HL-60 (cell line): ENCODE measurements at regions not wholly inside any gene's neighbourhood (a gene's known extent, or its start where the extent isn't known, plus 50 kb on each side); places are given as distances from the start of the nearest gene placed in this dataset.

Experiments
- POLR2AphosphoS5 ChIP-seq: IDR thresholded peaks from 2 replicates; pipeline ENCODE4 v1.6.1; 2012; ENCODE audit warnings: low read depth
- TF ChIP-seq, protein P1 (sequence below): IDR thresholded peaks from one replicate; pipeline ENCODE4 v1.5.1; 2011; ENCODE audit warnings: low read length, control low read depth, inconsistent platforms; ENCODE audit not compliant: insufficient read depth
- TF ChIP-seq, protein P2 (sequence below): IDR thresholded peaks from 2 replicates; pipeline ENCODE4 v1.6.1; 2012; ENCODE audit warnings: low read depth; ENCODE audit not compliant: insufficient replicate concordance

DNA sequence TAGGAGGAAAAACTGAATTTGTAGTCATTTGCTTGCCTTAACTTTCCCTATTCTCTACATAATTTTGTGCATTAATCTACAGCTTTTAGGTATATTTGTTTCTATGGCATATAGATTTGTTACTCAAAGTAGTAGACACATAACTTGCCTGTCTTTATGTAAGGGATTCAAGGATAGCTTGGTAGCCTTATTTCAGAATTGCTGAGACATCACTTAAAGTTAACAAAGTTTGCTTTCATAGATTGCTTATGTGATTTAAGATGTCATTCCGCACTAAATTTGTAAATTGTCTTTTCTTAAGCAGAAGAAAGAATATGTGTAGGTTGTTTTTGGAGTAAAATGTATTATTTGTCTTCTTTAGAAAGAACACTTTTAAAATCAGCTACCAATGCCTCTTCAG lies 477.7 kb upstream of the NOVA1 start:
- TF ChIP-seq, protein P1, sequence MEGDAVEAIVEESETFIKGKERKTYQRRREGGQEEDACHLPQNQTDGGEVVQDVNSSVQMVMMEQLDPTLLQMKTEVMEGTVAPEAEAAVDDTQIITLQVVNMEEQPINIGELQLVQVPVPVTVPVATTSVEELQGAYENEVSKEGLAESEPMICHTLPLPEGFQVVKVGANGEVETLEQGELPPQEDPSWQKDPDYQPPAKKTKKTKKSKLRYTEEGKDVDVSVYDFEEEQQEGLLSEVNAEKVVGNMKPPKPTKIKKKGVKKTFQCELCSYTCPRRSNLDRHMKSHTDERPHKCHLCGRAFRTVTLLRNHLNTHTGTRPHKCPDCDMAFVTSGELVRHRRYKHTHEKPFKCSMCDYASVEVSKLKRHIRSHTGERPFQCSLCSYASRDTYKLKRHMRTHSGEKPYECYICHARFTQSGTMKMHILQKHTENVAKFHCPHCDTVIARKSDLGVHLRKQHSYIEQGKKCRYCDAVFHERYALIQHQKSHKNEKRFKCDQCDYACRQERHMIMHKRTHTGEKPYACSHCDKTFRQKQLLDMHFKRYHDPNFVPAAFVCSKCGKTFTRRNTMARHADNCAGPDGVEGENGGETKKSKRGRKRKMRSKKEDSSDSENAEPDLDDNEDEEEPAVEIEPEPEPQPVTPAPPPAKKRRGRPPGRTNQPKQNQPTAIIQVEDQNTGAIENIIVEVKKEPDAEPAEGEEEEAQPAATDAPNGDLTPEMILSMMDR, result no peak
- TF ChIP-seq, protein P2, sequence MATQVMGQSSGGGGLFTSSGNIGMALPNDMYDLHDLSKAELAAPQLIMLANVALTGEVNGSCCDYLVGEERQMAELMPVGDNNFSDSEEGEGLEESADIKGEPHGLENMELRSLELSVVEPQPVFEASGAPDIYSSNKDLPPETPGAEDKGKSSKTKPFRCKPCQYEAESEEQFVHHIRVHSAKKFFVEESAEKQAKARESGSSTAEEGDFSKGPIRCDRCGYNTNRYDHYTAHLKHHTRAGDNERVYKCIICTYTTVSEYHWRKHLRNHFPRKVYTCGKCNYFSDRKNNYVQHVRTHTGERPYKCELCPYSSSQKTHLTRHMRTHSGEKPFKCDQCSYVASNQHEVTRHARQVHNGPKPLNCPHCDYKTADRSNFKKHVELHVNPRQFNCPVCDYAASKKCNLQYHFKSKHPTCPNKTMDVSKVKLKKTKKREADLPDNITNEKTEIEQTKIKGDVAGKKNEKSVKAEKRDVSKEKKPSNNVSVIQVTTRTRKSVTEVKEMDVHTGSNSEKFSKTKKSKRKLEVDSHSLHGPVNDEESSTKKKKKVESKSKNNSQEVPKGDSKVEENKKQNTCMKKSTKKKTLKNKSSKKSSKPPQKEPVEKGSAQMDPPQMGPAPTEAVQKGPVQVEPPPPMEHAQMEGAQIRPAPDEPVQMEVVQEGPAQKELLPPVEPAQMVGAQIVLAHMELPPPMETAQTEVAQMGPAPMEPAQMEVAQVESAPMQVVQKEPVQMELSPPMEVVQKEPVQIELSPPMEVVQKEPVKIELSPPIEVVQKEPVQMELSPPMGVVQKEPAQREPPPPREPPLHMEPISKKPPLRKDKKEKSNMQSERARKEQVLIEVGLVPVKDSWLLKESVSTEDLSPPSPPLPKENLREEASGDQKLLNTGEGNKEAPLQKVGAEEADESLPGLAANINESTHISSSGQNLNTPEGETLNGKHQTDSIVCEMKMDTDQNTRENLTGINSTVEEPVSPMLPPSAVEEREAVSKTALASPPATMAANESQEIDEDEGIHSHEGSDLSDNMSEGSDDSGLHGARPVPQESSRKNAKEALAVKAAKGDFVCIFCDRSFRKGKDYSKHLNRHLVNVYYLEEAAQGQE, result no peak
- no peak for TF ChIP-seq POLR2AphosphoS5
